GM12865 (cell line): ENCODE measurements at regions not wholly inside any gene's neighbourhood (a gene's known extent, or its start where the extent isn't known, plus 50 kb on each side); places are given as distances from the start of the nearest gene placed in this dataset.
"Not testable (repeated sequence)": the region's sequence is repeated elsewhere in the genome, so short reads cannot be mapped to it uniquely, and the experiment has no call there.

ENCODE experiments used
- DNase-seq: peaks from one replicate; pipeline ENCODE4 v3.0.0; 2010; ENCODE audit warnings: low read depth
- H3K4me3 ChIP-seq: 2 replicates; pipeline ENCODE4 v1.5.1; 2011; ENCODE audit warnings: mild to moderate bottlenecking, low read depth, low read length, control low read depth
- CTCF ChIP-seq: IDR thresholded peaks from 2 replicates; pipeline ENCODE4 v1.5.1; 2011; ENCODE audit warnings: low read length, control low read depth, low read depth, inconsistent platforms; ENCODE audit not compliant: insufficient read depth; ENCODE audit errors: missing control alignments

- DNase-seq: no peak
- H3K4me3 ChIP-seq: no peak overlapping the region
- TF ChIP-seq CTCF: no peak
Measured at GRCh38 chr4:67292636-67293035, 252.7 kb downstream of the CENPC start.

GRCh38 chr4:67292045-67292444 is 253.3 kb downstream of the CENPC start:
- no peak overlapping the region for H3K4me3 ChIP-seq
- no peak for DNase-seq
- no peak for TF ChIP-seq CTCF

DNA sequence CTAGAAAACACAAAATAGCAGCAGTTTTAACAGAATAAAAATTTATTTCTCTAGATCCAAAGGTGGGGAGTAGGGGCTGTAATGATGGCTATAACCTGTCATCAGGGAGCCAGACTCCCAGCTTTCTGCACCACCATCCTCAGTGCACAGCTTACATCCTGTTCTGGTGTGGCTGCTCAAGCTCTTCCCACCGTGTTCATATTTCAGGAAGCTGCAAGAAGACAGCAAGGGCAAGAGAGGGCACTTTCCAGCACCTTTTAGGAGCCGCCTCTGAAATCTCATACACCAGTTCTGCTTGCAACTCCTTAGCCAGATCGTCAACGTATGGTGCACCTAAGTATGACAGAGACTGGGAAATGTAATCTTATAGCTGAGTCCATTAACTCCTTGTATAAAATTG is 253.7 kb downstream of the CENPC start:
- no peak for DNase-seq
- TF ChIP-seq CTCF: no peak
- no peak overlapping the region for H3K4me3 ChIP-seq

DNA sequence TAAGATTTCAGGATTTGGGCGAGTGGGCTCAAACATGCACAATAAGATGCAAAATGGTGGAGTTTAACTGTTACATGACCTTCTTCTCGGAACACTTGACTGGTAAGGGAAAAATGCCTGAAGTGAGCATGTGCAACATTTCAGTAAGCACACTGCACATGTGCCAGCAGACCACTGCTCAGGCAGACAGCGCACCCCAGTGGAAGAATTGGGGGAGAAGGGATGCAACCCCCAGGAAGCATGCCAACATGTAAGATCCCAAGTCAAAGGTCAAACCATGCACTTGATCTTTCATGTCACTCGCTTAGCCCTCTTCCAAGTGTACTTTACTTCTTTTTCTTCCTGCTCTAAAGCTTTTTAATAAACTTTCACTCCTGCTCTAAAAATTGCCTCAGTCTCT is 256.3 kb downstream of the CENPC start:
- peak; percentile 45 for DNase-seq
- TF ChIP-seq CTCF: peak; percentile 66
- H3K4me3 ChIP-seq: no peak overlapping the region

DNA sequence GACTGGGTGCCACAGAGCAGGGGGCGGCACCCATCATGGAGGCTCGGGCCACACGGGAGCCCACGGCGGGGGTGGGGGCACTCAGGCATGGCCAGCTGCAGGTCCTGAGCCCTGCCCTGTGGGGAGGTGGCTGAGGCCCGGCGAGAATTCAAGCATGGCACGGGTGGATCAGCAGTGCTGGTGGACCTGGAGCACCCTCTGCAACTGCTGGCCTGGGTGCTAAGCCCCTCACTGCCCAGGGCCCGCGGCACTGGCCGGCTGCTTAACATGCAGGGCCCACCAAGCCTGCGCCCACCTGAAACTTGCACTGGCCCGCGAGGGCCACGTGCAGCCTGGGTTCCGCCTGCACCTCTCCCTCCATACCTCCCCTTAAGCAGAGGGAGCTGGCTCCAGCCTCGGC is 258.6 kb downstream of the CENPC start:
- no peak for DNase-seq
- H3K4me3 ChIP-seq: no peak overlapping the region
- no peak for TF ChIP-seq CTCF

- no peak overlapping the region for H3K4me3 ChIP-seq
- no peak for TF ChIP-seq CTCF
- DNase-seq: no peak
Measured at GRCh38 chr4:67282749-67283148, 262.6 kb downstream of the CENPC start.

DNA sequence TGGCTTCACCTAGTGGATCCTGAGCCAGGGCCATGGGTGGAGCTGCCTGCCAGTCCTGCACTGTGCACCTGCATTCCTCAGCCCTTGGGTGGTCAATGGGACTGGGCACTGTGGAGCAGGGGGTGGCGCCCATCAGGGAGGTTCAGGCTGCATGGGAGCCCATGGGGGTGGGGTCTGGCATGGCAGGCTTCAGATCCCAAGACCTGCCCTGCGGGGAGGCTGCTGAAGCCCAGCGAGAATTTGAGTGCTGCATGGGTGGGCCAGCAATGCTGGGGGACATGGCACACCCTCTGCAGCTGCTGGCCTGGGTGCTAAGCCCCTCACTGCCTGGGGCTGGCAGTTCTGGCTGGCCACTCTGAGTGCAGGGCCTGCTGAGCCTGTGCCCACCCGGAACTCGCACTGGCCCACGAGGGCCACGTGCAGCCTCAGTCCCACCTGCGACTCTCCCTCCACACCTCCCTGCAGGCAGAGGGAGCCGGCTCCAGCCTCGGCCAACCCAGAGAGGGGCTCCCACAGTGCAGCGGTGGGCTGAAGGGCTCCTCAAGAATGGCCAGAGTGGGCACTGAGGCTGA is 270.0 kb downstream of the CENPC start:
- no peak for DNase-seq
- no peak overlapping the region for H3K4me3 ChIP-seq
- TF ChIP-seq CTCF: no peak

DNA sequence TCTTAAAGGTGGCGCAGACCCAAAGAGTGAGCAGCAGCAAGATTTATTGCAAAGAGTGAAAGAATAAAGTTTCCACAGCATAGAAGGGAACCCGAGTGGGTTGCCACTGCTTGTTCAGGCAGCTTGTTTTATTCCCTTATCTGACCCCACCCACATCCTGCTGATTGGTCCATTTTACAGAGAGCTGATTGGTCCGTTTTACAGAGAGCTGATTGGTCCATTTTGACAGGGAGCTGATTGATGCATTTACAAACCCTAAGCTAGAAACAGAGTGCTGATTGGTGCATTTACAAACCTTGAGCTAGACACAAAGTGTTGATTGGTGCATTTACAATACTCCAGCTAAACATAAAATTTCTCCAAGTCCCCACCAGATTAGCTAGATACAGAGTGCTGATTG is 270.6 kb downstream of the CENPC start:
- not testable (repeated sequence) for DNase-seq, H3K4me3 ChIP-seq
